ENCODE measurements at regions not wholly inside any gene's neighbourhood (a gene's known extent, or its start where the extent isn't known, plus 50 kb on each side); places are given as distances from the start of the nearest gene placed in this dataset.
A peak's percentile ranks its signal among the peaks of the same experiment; 100 is the strongest.

DNA sequence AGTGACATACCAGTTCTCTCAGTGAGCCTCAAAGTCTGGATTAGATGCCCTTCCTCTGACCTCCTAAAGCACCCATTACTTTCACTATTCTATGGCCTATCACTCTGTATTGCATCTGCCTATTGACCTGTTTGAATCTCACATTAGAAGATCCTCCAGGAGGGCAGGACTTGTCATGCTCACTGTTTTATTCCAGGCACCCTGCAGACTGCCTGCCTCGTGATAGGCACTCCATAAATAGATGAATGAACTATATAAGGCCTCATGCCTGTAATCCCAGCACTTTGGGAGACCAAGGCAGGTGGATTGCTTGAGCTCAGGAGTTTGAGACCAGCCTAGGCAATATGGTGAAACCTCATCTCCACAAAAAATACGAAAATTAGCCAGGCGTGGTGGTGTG, 160.1 kb upstream of the CADM1 start:
- in situ Hi-C loops (cut with HindIII; ENCODE audit: low sequenced_read_pairs) = no loop called here
- TF ChIP-seq CTCF (IDR thresholded peaks at IDR 0.05; ENCODE audit: low read depth, low read length, missing control alignments) = no peak
- no peak for DNase-seq (ENCODE audit: low read depth)
- no peak overlapping the region for H3K4me3 ChIP-seq (ENCODE audit: low read depth, low read length)

GRCh38 chr11:115663790-115664189, 159.6 kb upstream of the CADM1 start:
- in situ Hi-C loops (cut with HindIII; ENCODE audit: low sequenced_read_pairs) = no loop called here
- no peak overlapping the region for H3K4me3 ChIP-seq (ENCODE audit: low read depth, low read length)
- no peak for DNase-seq (ENCODE audit: low read depth)
- TF ChIP-seq CTCF (IDR thresholded peaks at IDR 0.05; ENCODE audit: low read depth, low read length, missing control alignments) = no peak

GRCh38 chr11:115660030-115660805, 156.0 kb upstream of the CADM1 start:
- peak overlapping the region; percentile 42 for H3K4me3 ChIP-seq (ENCODE audit: low read depth, low read length)
- in situ Hi-C loops (cut with HindIII; ENCODE audit: low sequenced_read_pairs) = no loop called here
- DNase-seq (ENCODE audit: low read depth) = no peak
- TF ChIP-seq CTCF (IDR thresholded peaks at IDR 0.05; ENCODE audit: low read depth, low read length, missing control alignments) = no peak

DNA sequence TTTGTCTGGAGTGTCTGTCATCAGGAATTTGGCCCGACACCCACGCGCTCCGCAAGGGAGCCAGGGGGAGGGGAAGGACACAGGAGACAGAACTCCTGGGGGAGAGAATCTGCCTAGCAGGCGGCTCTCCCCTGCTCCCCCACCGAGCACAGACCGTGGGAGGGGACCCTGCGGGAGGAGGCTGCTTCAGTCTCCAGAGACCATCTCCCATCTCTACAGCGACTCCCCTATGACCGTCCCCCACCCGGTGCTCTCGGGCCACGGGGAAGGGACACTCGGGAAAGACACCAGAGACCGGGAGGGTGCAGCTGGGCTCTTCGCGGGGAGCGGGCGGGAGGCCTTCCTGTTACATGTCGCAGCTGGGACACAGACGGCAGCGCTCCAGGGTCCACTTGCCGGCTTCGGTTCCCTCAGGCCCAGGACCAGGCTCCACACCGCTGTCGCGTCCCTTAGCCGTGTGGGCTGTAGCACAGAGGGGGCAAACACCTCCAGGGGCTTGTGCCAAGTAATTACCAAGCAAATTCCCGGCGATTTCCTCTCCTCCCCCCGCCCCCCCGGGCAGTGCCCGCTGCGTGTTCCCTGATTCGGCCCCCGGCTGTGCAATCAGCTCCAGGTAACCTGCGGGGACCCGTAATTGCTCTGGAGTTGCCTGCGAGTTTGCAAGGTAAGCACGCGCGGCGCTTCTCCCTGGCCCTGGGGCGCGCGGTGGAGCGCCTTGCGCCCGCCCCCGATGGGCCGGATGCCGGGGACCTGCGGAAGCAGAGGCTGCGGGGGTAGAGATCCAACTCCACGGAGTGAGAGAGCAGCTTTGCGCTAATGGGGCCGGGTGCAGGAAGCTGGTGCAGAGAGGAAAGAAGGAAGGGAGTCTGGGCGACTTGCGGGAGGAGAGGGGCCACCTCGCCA, 155.1 kb upstream of the CADM1 start:
- DNase-seq (ENCODE audit: low read depth) = no peak
- in situ Hi-C loops (cut with HindIII; ENCODE audit: low sequenced_read_pairs) = no loop called here
- peak overlapping the region; percentile 42 for H3K4me3 ChIP-seq (ENCODE audit: low read depth, low read length)
- no peak for TF ChIP-seq CTCF (IDR thresholded peaks at IDR 0.05; ENCODE audit: low read depth, low read length, missing control alignments)

- no peak overlapping the region for H3K4me3 ChIP-seq (ENCODE audit: low read depth, low read length)
- in situ Hi-C loops (cut with HindIII; ENCODE audit: low sequenced_read_pairs) = no loop called here
- DNase-seq (ENCODE audit: low read depth) = no peak
- TF ChIP-seq CTCF (IDR thresholded peaks at IDR 0.05; ENCODE audit: low read depth, low read length, missing control alignments) = no peak
Observed at GRCh38 chr11:115657586-115657985, 153.4 kb upstream of the CADM1 start.

- no peak overlapping the region for H3K4me3 ChIP-seq (ENCODE audit: low read depth, low read length)
- no peak for TF ChIP-seq CTCF (IDR thresholded peaks at IDR 0.05; ENCODE audit: low read depth, low read length, missing control alignments)
- no peak for DNase-seq (ENCODE audit: low read depth)
- in situ Hi-C loops (cut with HindIII; ENCODE audit: low sequenced_read_pairs) = no loop called here
Observed at GRCh38 chr11:115656669-115657068, 152.5 kb upstream of the CADM1 start.
